ENCODE measurements at regions not wholly inside any gene's neighbourhood (a gene's known extent, or its start where the extent isn't known, plus 50 kb on each side); places are given as distances from the start of the nearest gene placed in this dataset.

GRCh38 chr16:86429663-86430062 lies 80.7 kb upstream of the FOXF1 start:
- Histone ChIP-seq H2BK12ac (ENCODE audit: low read length) (no peak overlapping the region), H3K27ac (replicated peaks; ENCODE audit: low read length) (no peak overlapping the region), H3K4me1 (ENCODE audit: control insufficient read depth in 2 of 2, insufficient read depth in 1 of 2, low read depth in 1 of 2, low read length in 2 of 2) (peaks cover 0 to 8% of the 10 kb centered on the region in 2 donors), H3K9me3 (replicated peaks in 1 of 2; ENCODE audit: control insufficient read depth in 2 of 2, insufficient read depth in 1 of 2, low read depth in 1 of 2, low read length in 2 of 2) (no peaks in the 10 kb centered on the region), H2AK5ac (ENCODE audit: low read depth, low read length) (no peak overlapping the region), H4K91ac (ENCODE audit: low read depth, low read length, poor library complexity) (no peak overlapping the region), H2BK5ac (ENCODE audit: low read length) (no peak overlapping the region), H2BK15ac (ENCODE audit: low read length) (no peak overlapping the region), H3K9ac (ENCODE audit: low read depth, low read length, poor library complexity) (peak overlapping the region; percentile 7), H3K79me1 (ENCODE audit: low read depth, low read length) (no peaks in the 10 kb centered on the region), H3K4me3 (ENCODE audit: low read length in 2 of 2) (no peak overlapping the region), H2AFZ (ENCODE audit: low read length) (no peak overlapping the region), H2BK120ac (ENCODE audit: low read depth, low read length) (no peak overlapping the region), H4K8ac (ENCODE audit: low read depth, low read length) (no peak overlapping the region), H3K36me3 (replicated peaks in 1 of 2; ENCODE audit: control insufficient read depth in 2 of 2, insufficient read depth in 2 of 2, low read length in 2 of 2) (no peaks in the 10 kb centered on the region), H3K4me2 (ENCODE audit: insufficient read depth, low read length, poor library complexity, severe bottlenecking) (no peak overlapping the region), H3K14ac (ENCODE audit: low read length) (no peak overlapping the region), H3K4ac (ENCODE audit: low read length) (no peak overlapping the region), H3K23ac (ENCODE audit: low read depth, low read length, poor library complexity) (no peak overlapping the region), H3K27me3 (ENCODE audit: control insufficient read depth in 3 of 3, insufficient read depth in 3 of 3, low read depth in 1 of 3, low read length in 3 of 3) (peaks cover 0 to 12% (median 0%) of the 10 kb centered on the region in 3 experiments), H3K18ac (ENCODE audit: low read length) (no peak overlapping the region)
- no CpG with 5 or more reads among the region's 13 CpGs for whole genome bisulfite sequencing, 2 donors (ENCODE audit: extremely low coverage in 2 of 2, insufficient read length in 2 of 2, insufficient replicate concordance in 1 of 2)
- no peak for DNase-seq (ENCODE audit: low spot score)

DNA sequence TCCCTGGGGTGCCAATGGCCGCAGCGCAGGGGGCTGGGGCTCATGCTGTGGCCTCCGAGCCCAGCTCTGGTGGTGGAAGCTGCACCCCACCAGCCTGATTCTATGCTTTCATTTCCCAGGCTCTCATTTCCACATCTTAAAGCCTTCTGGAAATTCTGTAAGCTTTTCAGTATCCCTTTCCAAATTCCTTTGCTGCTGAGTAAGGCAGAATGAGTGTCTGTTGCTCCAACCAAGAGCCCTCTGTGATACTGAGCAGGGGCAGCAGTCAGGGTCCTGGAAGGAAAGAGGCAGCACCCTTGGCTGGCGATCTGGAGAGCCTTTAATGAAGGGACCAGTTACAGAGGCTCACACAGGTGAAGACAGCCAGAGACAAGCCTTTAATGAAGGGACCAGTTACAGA lies 79.5 kb upstream of the FOXF1 start:
- Histone ChIP-seq H3K9me3 (replicated peaks in 1 of 2; ENCODE audit: control insufficient read depth in 2 of 2, insufficient read depth in 1 of 2, low read depth in 1 of 2, low read length in 2 of 2) (no peaks in the 10 kb centered on the region), H2BK12ac (ENCODE audit: low read length) (no peak overlapping the region), H4K8ac (ENCODE audit: low read depth, low read length) (no peak overlapping the region), H3K27ac (replicated peaks; ENCODE audit: low read length) (no peak overlapping the region), H3K14ac (ENCODE audit: low read length) (no peak overlapping the region), H3K79me1 (ENCODE audit: low read depth, low read length) (no peaks in the 10 kb centered on the region), H3K27me3 (ENCODE audit: control insufficient read depth in 3 of 3, insufficient read depth in 3 of 3, low read depth in 1 of 3, low read length in 3 of 3) (peaks cover 0 to 12% (median 0%) of the 10 kb centered on the region in 3 experiments), H3K4me2 (ENCODE audit: insufficient read depth, low read length, poor library complexity, severe bottlenecking) (no peak overlapping the region), H3K4me1 (ENCODE audit: control insufficient read depth in 2 of 2, insufficient read depth in 1 of 2, low read depth in 1 of 2, low read length in 2 of 2) (peaks cover 0 to 2% of the 10 kb centered on the region in 2 donors), H2AFZ (ENCODE audit: low read length) (no peak overlapping the region), H3K23ac (ENCODE audit: low read depth, low read length, poor library complexity) (peak overlapping the region; percentile 66), H2BK120ac (ENCODE audit: low read depth, low read length) (no peak overlapping the region), H2BK5ac (ENCODE audit: low read length) (no peak overlapping the region), H2AK5ac (ENCODE audit: low read depth, low read length) (no peak overlapping the region), H3K9ac (ENCODE audit: low read depth, low read length, poor library complexity) (no peak overlapping the region), H3K4ac (ENCODE audit: low read length) (no peak overlapping the region), H3K4me3 (ENCODE audit: low read length in 2 of 2) (no peak overlapping the region), H2BK15ac (ENCODE audit: low read length) (peak overlapping the region; percentile 10), H3K36me3 (replicated peaks in 1 of 2; ENCODE audit: control insufficient read depth in 2 of 2, insufficient read depth in 2 of 2, low read length in 2 of 2) (no peaks in the 10 kb centered on the region), H4K91ac (ENCODE audit: low read depth, low read length, poor library complexity) (no peak overlapping the region), H3K18ac (ENCODE audit: low read length) (peak overlapping the region; percentile 9)
- WGBS, 2 donors (ENCODE audit: extremely low coverage in 2 of 2, insufficient read length in 2 of 2, insufficient replicate concordance in 1 of 2), result no CpG with 5 or more reads among the region's 4 CpGs
- no peak for DNase-seq (ENCODE audit: low spot score)

GRCh38 chr16:86431540-86431939 lies 78.8 kb upstream of the FOXF1 start:
- H2AK5ac ChIP-seq (ENCODE audit: low read depth, low read length), result peak overlapping the region; percentile 39
- H2BK5ac ChIP-seq (ENCODE audit: low read length), result no peak overlapping the region
- no peak overlapping the region for H3K4me3 ChIP-seq (ENCODE audit: low read length in 2 of 2)
- H2AFZ ChIP-seq (ENCODE audit: low read length), result no peak overlapping the region
- H3K9me3 ChIP-seq (replicated peaks in 1 of 2; ENCODE audit: control insufficient read depth in 2 of 2, insufficient read depth in 1 of 2, low read depth in 1 of 2, low read length in 2 of 2), result no peaks in the 10 kb centered on the region
- no peak overlapping the region for H4K91ac ChIP-seq (ENCODE audit: low read depth, low read length, poor library complexity)
- no peaks in the 10 kb centered on the region for H3K79me1 ChIP-seq (ENCODE audit: low read depth, low read length)
- H3K27me3 ChIP-seq (ENCODE audit: control insufficient read depth in 3 of 3, insufficient read depth in 3 of 3, low read depth in 1 of 3, low read length in 3 of 3), result peaks cover 0 to 12% (median 0%) of the 10 kb centered on the region in 3 experiments
- WGBS, 2 donors (ENCODE audit: extremely low coverage in 2 of 2, insufficient read length in 2 of 2, insufficient replicate concordance in 1 of 2), result no CpG with 5 or more reads among the region's 11 CpGs
- peak overlapping the region; percentile 85 for H4K8ac ChIP-seq (ENCODE audit: low read depth, low read length)
- no peaks in the 10 kb centered on the region for H3K36me3 ChIP-seq (replicated peaks in 1 of 2; ENCODE audit: control insufficient read depth in 2 of 2, insufficient read depth in 2 of 2, low read length in 2 of 2)
- H3K18ac ChIP-seq (ENCODE audit: low read length), result peak overlapping the region; percentile 92
- H3K4me2 ChIP-seq (ENCODE audit: insufficient read depth, low read length, poor library complexity, severe bottlenecking), result no peak overlapping the region
- no peak for DNase-seq (ENCODE audit: low spot score)
- no peak overlapping the region for H2BK15ac ChIP-seq (ENCODE audit: low read length)
- H3K14ac ChIP-seq (ENCODE audit: low read length), result no peak overlapping the region
- no peak overlapping the region for H3K9ac ChIP-seq (ENCODE audit: low read depth, low read length, poor library complexity)
- H2BK12ac ChIP-seq (ENCODE audit: low read length), result no peak overlapping the region
- no peak overlapping the region for H2BK120ac ChIP-seq (ENCODE audit: low read depth, low read length)
- H3K4ac ChIP-seq (ENCODE audit: low read length), result no peak overlapping the region
- no peak overlapping the region for H3K23ac ChIP-seq (ENCODE audit: low read depth, low read length, poor library complexity)
- H3K4me1 ChIP-seq (ENCODE audit: control insufficient read depth in 2 of 2, insufficient read depth in 1 of 2, low read depth in 1 of 2, low read length in 2 of 2), result peaks cover 0 to 2% of the 10 kb centered on the region in 2 donors
- no peak overlapping the region for H3K27ac ChIP-seq (replicated peaks; ENCODE audit: low read length)

DNA sequence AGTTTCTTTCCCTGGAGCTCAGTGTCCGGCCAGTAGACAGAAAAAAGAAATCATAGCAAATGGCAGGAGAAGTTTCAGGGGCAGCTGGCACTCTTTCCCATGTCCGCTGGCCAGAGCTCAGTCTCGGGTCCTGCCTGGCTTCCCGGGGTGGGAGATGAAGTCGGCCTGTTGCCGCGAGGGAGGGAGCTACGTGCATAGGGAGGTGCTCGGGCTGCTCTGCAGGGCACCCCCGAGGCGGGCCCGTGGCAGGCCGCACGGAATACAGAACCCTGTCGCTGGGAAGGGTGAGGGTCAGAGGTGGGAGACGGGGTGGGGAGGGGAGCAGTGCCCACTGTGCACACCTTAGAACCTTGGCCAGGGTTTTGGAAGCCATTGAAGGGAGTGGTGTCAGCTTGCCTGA lies 78.3 kb upstream of the FOXF1 start:
- H3K36me3 ChIP-seq (replicated peaks in 1 of 2; ENCODE audit: control insufficient read depth in 2 of 2, insufficient read depth in 2 of 2, low read length in 2 of 2), result no peaks in the 10 kb centered on the region
- no peak for DNase-seq (ENCODE audit: low spot score)
- no peak overlapping the region for H3K14ac ChIP-seq (ENCODE audit: low read length)
- H2BK12ac ChIP-seq (ENCODE audit: low read length), result no peak overlapping the region
- H4K91ac ChIP-seq (ENCODE audit: low read depth, low read length, poor library complexity), result no peak overlapping the region
- H3K4ac ChIP-seq (ENCODE audit: low read length), result no peak overlapping the region
- peaks cover 0 to 12% (median 0%) of the 10 kb centered on the region in 3 experiments for H3K27me3 ChIP-seq (ENCODE audit: control insufficient read depth in 3 of 3, insufficient read depth in 3 of 3, low read depth in 1 of 3, low read length in 3 of 3)
- no peaks in the 10 kb centered on the region for H3K9me3 ChIP-seq (replicated peaks in 1 of 2; ENCODE audit: control insufficient read depth in 2 of 2, insufficient read depth in 1 of 2, low read depth in 1 of 2, low read length in 2 of 2)
- peak overlapping the region; percentile 49 for H2BK15ac ChIP-seq (ENCODE audit: low read length)
- no peak overlapping the region for H3K27ac ChIP-seq (replicated peaks; ENCODE audit: low read length)
- no peak overlapping the region for H3K23ac ChIP-seq (ENCODE audit: low read depth, low read length, poor library complexity)
- no peak overlapping the region for H2AFZ ChIP-seq (ENCODE audit: low read length)
- H3K4me2 ChIP-seq (ENCODE audit: insufficient read depth, low read length, poor library complexity, severe bottlenecking), result no peak overlapping the region
- H2BK120ac ChIP-seq (ENCODE audit: low read depth, low read length), result no peak overlapping the region
- H2AK5ac ChIP-seq (ENCODE audit: low read depth, low read length), result peak overlapping the region; percentile 29
- no peaks in the 10 kb centered on the region for H3K79me1 ChIP-seq (ENCODE audit: low read depth, low read length)
- no peak overlapping the region for H3K9ac ChIP-seq (ENCODE audit: low read depth, low read length, poor library complexity)
- H3K4me3 ChIP-seq (ENCODE audit: low read length in 2 of 2), result no peak overlapping the region
- WGBS, 2 donors (ENCODE audit: extremely low coverage in 2 of 2, insufficient read length in 2 of 2, insufficient replicate concordance in 1 of 2), result no CpG with 5 or more reads among the region's 16 CpGs
- H4K8ac ChIP-seq (ENCODE audit: low read depth, low read length), result no peak overlapping the region
- peaks cover 0 to 2% of the 10 kb centered on the region in 2 donors for H3K4me1 ChIP-seq (ENCODE audit: control insufficient read depth in 2 of 2, insufficient read depth in 1 of 2, low read depth in 1 of 2, low read length in 2 of 2)
- H2BK5ac ChIP-seq (ENCODE audit: low read length), result peak overlapping the region; percentile 29
- peak overlapping the region; percentile 72 for H3K18ac ChIP-seq (ENCODE audit: low read length)
